GM18508 (cell line): ENCODE measurements at regions not wholly inside any gene's neighbourhood (a gene's known extent, or its start where the extent isn't known, plus 50 kb on each side); places are given as distances from the start of the nearest gene placed in this dataset.

ENCODE experiments used
- ATAC-seq: cut with Tn5 transposase; IDR thresholded peaks from one replicate; pipeline ENCODE4 v1.9.1; 2021; ENCODE audit warnings: moderate number of reproducible peaks; ENCODE audit not compliant: insufficient read depth, unreplicated experiment

GRCh38 chr1:199352351-199352750 lies 675.2 kb upstream of the NR5A2 start:
- no peak for ATAC-seq

- ATAC-seq: no peak
Observed at GRCh38 chr1:199353906-199354305, 673.6 kb upstream of the NR5A2 start.

- ATAC-seq: no peak
Observed at GRCh38 chr1:199356561-199356960, 670.9 kb upstream of the NR5A2 start.

GRCh38 chr1:199357599-199357998 lies 669.9 kb upstream of the NR5A2 start:
- ATAC-seq: no peak

- ATAC-seq: no peak
Observed at GRCh38 chr1:199362996-199363395, 664.5 kb upstream of the NR5A2 start.

GRCh38 chr1:199373139-199373538 lies 654.4 kb upstream of the NR5A2 start:
- ATAC-seq: no peak

GRCh38 chr1:199377211-199377610 lies 650.3 kb upstream of the NR5A2 start:
- ATAC-seq: no peak

- ATAC-seq: no peak
Observed at GRCh38 chr1:199383793-199384192, 643.7 kb upstream of the NR5A2 start.

- ATAC-seq: no peak
Observed at GRCh38 chr1:199394856-199395255, 632.7 kb upstream of the NR5A2 start.

- ATAC-seq: no peak
Observed at GRCh38 chr1:199396456-199396855, 631.1 kb upstream of the NR5A2 start.

- ATAC-seq: peak; percentile 81
Observed at GRCh38 chr1:199399996-199400724, 627.4 kb upstream of the NR5A2 start.

- no peak for ATAC-seq
Observed at GRCh38 chr1:199403531-199404116, 623.9 kb upstream of the NR5A2 start.

GRCh38 chr1:199404191-199404590 lies 623.3 kb upstream of the NR5A2 start:
- no peak for ATAC-seq

- no peak for ATAC-seq
Observed at GRCh38 chr1:199404976-199405375, 622.5 kb upstream of the NR5A2 start.

GRCh38 chr1:199405634-199406196 lies 621.8 kb upstream of the NR5A2 start:
- ATAC-seq: no peak

GRCh38 chr1:199410462-199410861 lies 617.0 kb upstream of the NR5A2 start:
- ATAC-seq: no peak

- ATAC-seq: no peak
Observed at GRCh38 chr1:199411506-199411905, 616.0 kb upstream of the NR5A2 start.

- ATAC-seq: no peak
Observed at GRCh38 chr1:199422206-199422605, 605.3 kb upstream of the NR5A2 start.

- ATAC-seq: no peak
Observed at GRCh38 chr1:199447906-199448305, 579.6 kb upstream of the NR5A2 start.

- ATAC-seq: no peak
Observed at GRCh38 chr1:199448646-199449045, 578.9 kb upstream of the NR5A2 start.

GRCh38 chr1:199449221-199449620 lies 578.3 kb upstream of the NR5A2 start:
- ATAC-seq: no peak

GRCh38 chr1:199449681-199450080 lies 577.8 kb upstream of the NR5A2 start:
- ATAC-seq: no peak
